GM19467 (cell line): ENCODE measurements at regions not wholly inside any gene's neighbourhood (a gene's known extent, or its start where the extent isn't known, plus 50 kb on each side); places are given as distances from the start of the nearest gene placed in this dataset.

Source experiments
- ATAC-seq: cut with Tn5 transposase; IDR thresholded peaks from one replicate; pipeline ENCODE4 v1.9.1; 2021; ENCODE audit warnings: mild to moderate bottlenecking, moderate library complexity; ENCODE audit not compliant: unreplicated experiment

- no peak for ATAC-seq
These were observed 487.7 kb upstream of the BTBD3 start for GRCh38 chr20:11429889-11430519.

GRCh38 chr20:11430652-11431051, 487.0 kb upstream of the BTBD3 start:
- ATAC-seq: no peak

GRCh38 chr20:11431621-11432020, 486.1 kb upstream of the BTBD3 start:
- ATAC-seq: no peak

- ATAC-seq: no peak
These were observed 485.3 kb upstream of the BTBD3 start for GRCh38 chr20:11432407-11432806.

GRCh38 chr20:11436113-11436905, 481.4 kb upstream of the BTBD3 start:
- ATAC-seq: no peak

- no peak for ATAC-seq
These were observed 480.6 kb upstream of the BTBD3 start for GRCh38 chr20:11437090-11437489.

GRCh38 chr20:11437611-11438380, 479.9 kb upstream of the BTBD3 start:
- no peak for ATAC-seq

- no peak for ATAC-seq
These were observed 479.3 kb upstream of the BTBD3 start for GRCh38 chr20:11438412-11438811.

- ATAC-seq: no peak
These were observed 474.1 kb upstream of the BTBD3 start for GRCh38 chr20:11443382-11444119.

- ATAC-seq: no peak
These were observed 472.5 kb upstream of the BTBD3 start for GRCh38 chr20:11445161-11445560.

- no peak for ATAC-seq
These were observed 471.8 kb upstream of the BTBD3 start for GRCh38 chr20:11445891-11446290.

- ATAC-seq: no peak
These were observed 470.2 kb upstream of the BTBD3 start for GRCh38 chr20:11447371-11448100.

- ATAC-seq: no peak
These were observed 469.1 kb upstream of the BTBD3 start for GRCh38 chr20:11448554-11448953.

- no peak for ATAC-seq
These were observed 465.9 kb upstream of the BTBD3 start for GRCh38 chr20:11451793-11452291.

- ATAC-seq: no peak
These were observed 465.4 kb upstream of the BTBD3 start for GRCh38 chr20:11452326-11452725.

- ATAC-seq: no peak
These were observed 464.3 kb upstream of the BTBD3 start for GRCh38 chr20:11453430-11453829.

- ATAC-seq: no peak
These were observed 462.5 kb upstream of the BTBD3 start for GRCh38 chr20:11454966-11455799.

GRCh38 chr20:11457488-11457887, 460.2 kb upstream of the BTBD3 start:
- ATAC-seq: no peak
